Epidermal melanocyte (primary cell): ENCODE measurements at regions not wholly inside any gene's neighbourhood (a gene's known extent, or its start where the extent isn't known, plus 50 kb on each side); places are given as distances from the start of the nearest gene placed in this dataset.
"Not testable (repeated sequence)": the region's sequence is repeated elsewhere in the genome, so short reads cannot be mapped to it uniquely, and the experiment has no call there.

ENCODE experiments used
- DNase-seq: peaks from one replicate; pipeline ENCODE4 v3.0.0; 2011; ENCODE audit warnings: low spot score; ENCODE audit not compliant: insufficient read length

DNA sequence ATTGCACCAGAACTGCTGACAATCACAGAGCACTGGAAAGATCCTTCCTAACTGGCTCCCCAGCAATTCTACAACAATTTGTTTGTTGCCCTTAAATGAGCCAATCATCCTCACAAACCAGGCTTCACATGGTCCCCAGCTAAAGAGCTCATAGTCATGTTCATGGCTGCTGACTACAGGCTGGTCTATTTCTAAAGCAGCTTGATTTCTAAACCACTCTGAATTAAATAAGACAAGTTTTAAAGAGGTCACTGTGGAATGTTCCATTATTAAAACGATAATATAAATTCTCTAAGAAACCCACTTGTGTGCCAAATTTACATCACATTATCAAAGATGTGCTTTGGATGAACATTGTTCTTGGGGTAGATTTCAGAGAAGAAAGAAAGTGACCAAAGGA, 110.7 kb downstream of the COPS8 start:
- no peak for DNase-seq

DNA sequence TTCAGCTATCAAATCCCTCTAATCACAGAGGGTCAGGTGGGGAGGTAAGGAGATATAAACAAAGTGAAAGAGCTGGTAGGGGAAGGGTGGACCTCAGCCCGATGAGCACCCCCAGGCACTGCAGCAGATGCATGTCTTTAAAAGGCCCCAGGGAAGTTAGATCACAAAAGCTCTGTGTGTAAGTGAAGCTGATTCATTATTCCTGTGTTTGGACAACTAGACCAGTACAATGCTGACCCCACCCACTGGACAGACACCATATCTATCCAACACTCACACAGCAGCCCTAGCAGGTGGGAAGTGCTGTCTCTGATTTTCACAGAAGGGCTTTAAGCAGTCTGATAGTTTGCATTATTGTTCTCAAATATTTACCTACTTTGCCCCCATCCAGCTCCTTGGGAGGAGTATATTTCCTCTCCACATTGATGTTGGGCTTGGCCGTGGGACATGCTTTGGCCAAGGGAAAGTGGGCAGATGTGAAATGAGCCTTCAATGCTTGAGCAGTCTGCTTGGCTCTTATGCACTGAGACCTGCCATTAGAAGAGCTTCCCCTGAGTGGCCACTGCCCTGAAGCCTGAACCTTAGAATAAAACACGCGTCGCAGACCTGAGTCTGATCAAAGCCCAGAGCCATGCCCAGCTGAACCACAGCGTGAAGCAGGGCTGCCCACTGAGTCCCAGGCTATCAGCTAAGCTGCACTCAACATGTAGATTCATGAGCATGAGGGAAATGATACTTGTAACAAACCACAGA, 111.4 kb downstream of the COPS8 start:
- no peak for DNase-seq

DNA sequence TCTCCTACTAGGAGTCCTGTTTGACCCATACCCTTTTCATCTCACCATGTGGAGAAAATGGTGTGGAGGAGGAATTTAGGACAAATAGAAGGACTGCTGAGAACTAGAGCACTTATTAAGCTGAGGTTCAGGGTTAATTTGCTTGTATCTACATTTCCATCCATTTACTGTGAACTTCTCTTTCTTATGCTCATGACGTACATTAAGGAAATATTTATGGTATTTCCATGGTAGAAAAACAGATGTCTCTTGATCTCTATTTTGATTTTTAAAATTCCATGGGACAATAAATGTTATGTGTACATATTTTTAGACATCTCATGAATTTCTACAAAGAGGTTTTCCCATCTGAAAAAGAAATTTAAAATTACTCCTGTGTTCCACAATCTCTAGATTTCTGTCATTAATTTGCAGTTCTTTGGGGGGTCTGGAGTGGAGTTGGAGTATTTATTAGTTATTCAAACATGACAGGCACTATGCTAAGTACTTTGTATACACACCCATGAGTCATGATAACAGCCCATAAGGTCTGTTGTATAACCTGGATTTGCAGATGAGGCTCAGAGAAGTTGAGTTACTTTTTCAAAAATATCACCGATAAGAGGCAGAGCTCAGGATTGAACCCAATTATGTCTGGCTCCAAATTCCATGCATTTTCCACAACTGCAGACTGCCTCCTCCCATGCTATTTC, 112.6 kb downstream of the COPS8 start:
- DNase-seq, result no peak

- no peak for DNase-seq
Measured at GRCh38 chr2:237199082-237199481, 113.4 kb downstream of the COPS8 start.

DNA sequence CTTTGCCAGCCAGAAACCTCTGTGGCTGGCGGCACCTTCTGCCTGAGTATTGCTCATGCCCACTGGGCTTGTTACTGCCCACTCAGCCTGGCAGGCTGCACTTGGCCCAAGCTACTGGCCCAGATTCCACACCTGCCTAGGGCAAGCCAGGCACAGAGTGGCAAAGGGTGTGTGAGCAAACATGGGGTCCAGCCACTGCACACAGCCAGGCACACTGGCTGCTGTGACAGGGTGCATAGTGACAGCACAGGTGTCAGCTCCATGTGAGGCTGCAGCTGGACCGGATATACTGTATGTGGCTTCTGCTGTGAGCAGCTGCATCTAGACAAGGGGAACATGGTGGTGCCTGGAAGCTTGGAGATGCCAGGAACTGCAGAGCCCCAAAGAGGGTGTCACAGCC, 113.9 kb downstream of the COPS8 start:
- no peak for DNase-seq

GRCh38 chr2:237200462-237200861, 114.8 kb downstream of the COPS8 start:
- no peak for DNase-seq

DNA sequence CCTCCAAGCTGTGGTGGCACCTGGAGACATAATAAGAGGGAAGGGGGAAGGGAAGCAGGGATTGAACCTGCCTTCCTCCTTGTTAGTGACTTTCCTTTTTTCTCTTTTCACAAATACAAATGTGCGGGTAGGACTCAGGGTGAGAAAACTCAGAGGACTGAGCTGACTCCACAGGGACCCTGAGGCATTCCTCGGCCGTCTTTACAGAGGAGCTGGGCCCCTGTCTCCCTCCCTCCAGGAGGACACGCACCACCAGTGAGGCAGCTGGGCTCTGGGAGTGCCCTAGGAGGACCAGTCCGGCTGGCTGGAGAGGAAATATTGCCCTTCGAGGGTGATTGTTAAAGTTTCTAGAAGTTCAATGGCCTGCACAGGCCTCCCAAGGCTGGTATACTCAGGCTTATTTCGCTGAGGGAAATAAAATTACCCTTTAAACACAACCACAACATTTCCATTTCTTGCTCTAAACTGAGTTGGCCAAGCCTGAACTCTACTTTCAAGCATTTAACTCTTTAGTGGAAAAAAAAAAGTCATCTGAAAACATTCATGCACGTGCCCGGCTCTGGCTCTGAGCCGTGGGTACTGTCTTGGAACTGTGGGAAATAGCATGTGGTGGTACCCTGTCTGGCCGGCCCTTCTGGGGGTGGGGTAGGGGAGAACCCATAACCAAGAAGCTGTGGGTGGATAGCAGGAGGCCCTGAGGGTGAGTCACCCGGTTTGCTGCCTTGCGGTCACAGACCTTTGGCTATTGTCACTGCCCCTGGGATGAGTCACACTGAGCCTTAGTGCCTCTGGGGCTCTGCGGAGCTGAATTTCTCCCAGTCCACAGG, 116.0 kb downstream of the COPS8 start:
- peak; percentile 23 for DNase-seq

DNA sequence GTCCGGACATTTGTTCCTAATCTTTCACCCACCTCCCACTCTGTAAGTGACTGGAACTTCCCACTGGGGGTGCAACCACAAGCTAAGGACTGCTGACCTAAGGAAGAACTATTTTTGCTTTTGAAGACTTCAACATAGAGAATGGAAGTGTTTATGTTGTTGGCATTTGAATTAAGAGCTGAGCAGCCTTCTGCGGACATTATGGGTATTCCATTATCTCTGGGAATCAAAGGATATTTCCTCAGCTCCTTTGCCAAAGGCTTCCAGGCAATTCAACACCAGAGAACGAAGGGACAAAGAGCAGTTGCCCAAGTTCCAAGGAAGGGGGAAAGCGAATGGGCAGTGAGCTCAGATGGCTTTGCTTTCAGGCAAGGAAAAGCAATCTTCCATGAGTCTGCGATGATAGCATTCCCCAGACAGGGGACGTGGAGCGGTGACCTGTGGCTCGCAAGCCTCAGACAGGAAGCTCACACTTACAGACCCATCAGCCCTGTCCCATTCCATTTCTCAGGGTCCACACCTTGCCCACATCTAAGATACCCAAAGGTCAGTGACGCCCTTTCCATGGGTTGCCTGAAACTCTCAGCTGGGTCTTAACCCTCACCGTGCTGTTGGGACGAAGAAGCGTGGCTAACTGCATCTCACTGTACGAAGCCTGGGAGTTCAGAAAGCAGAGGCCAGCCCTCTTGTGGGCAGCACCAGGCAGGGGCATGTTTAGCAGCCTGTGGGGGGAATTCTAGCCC, 116.8 kb downstream of the COPS8 start:
- no peak for DNase-seq

GRCh38 chr2:237205043-237205541, 119.4 kb downstream of the COPS8 start:
- DNase-seq, result peak; percentile 18

DNA sequence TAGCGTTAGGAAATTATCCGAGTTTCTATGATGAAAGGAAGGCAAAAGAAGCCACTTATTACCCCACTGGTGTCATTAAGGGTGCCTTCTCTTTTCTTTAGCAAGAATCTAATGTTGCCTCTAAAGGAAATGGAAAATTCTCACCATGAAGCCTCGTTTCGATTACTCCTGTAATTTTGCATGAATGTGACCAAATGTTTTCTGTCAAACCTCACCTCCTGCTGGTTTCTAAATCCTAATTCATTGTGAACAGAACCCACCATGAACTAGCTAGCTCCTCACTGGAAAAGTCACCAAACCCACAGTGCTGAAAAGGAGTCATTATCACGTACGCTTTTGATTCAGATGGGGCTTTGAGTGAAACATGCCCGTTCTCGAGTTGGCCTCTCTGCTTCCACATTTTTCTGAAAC, 119.9 kb downstream of the COPS8 start:
- DNase-seq, result no peak

DNA sequence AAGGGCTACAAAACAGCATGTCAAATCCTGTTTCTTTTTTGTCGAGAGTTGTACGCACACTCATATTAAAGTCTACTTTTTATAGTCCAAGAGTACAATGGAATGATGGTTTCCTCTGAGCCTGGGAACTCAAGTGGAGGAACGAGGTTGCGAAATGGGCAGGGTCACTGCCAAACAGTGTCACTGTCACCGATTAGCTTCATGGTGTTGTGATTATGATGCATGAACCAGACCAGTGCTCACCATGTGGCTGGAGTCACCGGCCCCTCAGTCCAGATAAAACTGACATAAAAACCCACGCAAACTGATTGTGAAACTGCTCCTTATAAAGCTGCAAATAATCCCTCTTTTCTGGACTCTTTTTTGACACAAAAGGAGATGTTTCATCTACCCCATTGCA, 122.0 kb downstream of the COPS8 start:
- DNase-seq, result no peak

DNA sequence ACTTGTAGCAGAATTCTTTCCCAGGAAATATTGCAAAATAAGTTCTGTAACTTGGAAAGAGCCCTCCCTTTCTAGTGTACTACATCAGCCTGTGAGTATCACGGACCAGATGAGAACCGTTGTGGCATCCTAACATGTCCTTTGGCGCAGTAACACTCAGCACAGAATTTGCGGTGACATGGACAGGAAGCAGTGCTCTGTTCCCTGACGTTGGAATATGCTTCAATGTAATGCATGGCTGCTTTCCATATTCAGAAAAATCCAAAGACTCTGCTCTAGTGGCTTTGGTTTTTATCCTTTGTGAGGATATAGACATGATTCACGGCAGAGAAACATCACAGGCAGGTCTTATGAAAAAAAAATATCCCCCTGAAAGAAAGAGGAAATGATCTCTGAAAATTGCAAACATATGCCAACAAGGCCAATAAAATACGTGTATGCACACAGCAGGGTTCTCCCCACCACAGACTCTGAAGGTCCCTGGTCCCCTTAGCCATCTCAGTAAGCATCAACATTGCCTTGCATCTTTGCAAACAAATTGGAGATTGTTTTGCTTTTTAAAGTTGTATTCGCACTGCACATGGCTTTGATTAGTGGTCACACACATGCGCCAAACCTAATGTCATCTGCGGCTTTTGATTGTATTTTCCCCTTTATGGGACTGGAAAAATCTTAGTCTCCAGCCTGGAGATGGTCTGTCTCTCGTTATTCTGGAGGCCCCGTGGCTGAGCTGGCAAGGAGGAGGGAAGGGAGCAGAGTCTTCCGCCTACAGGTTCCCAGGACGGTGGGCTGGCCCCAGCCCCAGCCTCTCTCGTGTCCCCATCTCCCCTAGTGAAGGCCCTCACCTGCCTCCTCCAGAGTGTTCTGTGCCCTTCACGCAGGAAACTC, 122.9 kb downstream of the COPS8 start:
- DNase-seq, result no peak

- DNase-seq, result no peak
Measured at GRCh38 chr2:237209885-237210284, 124.2 kb downstream of the COPS8 start.

GRCh38 chr2:237210297-237210696, 124.6 kb downstream of the COPS8 start:
- DNase-seq, result no peak

DNA sequence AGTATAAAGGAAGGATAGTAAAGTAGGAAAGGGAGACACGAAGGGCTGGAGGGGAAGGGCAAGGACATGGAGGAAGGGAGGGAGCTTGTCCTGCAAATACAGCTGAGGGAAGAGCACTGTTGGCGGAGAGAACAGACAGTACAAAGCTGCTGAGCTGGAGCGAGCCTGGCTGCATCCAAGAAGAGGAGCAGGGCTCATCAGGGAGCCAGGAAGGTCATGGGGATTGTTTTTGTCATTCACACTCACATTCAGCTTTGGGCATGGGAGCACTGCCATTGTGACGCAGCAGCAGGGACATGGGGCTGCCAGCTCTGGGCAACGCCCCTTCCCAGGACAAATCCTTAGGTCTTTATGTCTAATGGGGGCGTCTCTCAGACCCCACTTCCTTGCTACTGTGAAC, 125.1 kb downstream of the COPS8 start:
- DNase-seq, result no peak

DNA sequence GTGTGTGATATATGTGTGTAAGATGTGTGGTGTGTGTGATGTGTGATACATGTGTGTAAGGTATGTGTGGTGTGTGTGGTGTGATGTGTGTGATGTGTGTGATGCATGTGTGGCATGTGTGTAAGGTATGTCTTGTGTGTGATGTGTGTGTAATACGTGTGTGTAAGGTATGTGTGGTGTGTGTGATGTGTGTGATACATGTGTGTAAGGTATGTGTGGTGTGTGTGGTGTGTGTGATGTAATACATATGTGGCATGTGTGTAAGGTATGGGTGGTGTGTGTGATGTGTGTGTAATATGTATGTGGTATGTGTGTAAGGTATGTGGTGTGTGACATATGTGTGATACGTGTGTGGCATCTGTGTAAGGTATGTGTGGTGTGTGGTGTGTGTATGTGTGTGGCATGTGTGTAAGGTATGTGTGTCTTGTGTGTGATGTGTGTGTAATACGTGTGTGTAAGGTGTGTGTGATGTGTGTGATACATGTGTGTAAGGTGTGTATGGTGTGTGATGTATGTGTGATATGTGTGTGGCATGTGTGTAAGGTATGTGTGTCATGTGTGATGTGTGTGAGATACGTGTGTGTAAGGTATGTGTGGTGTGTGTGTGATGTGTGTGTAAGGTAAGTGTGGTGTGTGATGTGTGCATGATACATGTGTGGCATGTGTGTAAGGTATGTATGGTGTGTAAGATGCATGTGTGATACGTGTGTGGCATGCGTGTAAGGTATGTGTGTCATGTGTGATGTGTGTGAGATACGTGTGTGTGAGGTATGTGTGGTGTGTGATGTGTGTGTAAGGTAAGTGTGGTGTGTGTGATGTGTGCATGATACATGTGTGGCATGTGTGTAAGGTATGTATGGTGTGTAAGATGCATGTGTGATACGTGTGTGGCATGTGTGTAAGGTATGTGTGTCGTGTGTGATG, 126.9 kb downstream of the COPS8 start:
- DNase-seq, result not testable (repeated sequence)

DNA sequence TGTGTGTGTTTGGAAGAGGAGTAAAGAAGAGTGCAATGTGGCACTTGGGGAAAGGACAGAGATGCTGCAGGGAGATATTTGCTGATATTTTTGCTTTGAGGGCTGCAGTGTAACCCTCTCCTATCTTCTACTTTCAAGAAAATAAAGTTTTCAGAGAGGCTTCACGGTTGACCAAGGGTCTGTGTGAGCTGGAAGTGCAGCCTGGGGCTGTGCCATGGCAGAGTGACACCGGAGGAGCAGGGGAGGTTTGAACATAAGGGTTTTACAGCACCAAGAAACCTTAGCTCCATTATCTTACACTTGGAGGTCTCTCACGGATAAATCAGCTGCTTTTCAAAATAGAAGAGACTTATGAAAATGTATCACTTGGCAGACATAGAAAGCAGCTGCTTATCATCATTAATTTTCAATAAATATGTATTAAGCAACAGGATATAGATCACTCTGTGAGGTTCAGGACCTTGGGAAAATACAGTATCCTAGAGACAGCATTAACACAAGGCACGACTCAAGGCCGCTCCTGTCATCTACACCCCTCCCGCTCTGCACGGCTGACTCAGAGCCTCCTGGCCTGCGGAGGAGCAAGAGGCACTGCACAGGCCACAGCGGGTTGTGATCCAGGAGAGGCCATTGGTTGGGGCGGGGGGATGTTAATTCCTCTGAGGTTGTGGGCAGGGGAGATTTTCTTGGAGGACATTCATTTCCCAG, 127.8 kb downstream of the COPS8 start:
- no peak for DNase-seq

DNA sequence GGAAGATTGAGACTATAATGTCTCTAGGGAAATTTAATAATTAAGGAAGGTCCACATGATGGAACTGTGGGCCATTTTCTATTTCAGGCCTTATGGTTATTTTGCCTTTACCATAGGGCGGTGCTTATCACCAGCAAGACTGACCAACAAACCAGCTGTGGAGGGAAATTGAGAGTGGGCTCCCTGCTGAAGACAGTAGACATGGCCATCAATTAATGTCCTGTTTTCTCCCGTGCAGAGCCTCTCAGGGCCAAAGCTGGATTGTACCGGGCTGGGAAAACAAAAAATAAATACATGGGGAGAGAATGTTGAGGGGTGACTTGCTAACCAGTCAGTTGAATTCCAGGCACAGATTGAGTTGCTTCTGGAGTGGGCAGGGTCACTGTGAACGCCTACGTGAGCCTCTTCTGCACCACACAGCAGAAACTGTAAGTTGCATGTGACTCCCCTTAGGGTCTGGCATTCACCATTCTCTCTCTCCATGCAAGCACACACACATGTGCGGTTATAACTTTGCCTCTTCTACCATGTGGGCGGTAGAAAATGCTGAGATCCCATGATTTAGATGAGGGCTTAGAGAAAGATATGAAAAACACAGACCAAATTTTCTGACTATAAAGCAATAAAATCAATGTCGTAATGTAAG, 128.5 kb downstream of the COPS8 start:
- DNase-seq, result no peak
